HUDEP-2 (cell line): ENCODE measurements at regions not wholly inside any gene's neighbourhood (a gene's known extent, or its start where the extent isn't known, plus 50 kb on each side); places are given as distances from the start of the nearest gene placed in this dataset.

Experiments used
- DNase-seq, 76 experiments: peaks; one replicate each; lab custom pipeline; 2025; ENCODE audit not compliant: unreplicated experiment in 76 of 76; lab: John Stamatoyannopoulos, UW

DNA sequence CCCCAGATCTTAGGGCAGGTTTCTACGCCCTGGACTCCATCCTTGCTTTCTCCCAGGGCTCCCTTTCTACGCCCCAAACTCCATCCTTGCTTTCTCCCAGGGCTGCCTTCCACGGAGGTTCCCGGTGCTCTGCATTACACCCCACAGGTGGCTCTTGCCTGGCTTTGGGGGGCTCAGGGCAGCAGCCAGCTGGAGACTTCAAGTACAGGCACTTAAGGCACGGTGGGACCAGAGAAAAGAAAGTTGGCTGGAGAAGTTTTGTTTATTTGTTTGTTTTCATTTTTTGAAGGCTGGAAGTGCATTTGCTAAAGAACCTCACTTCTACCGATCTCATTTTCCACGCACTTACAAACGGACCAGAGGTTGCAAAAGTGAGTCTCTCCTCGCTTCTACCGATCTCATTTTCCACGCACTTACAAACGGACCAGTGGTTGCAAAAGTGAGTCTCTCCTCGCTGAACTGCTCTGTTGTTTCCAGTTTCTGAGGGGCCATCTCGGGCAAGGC, 103.8 kb upstream of the MED13L start:
- no peak for DNase-seq

DNA sequence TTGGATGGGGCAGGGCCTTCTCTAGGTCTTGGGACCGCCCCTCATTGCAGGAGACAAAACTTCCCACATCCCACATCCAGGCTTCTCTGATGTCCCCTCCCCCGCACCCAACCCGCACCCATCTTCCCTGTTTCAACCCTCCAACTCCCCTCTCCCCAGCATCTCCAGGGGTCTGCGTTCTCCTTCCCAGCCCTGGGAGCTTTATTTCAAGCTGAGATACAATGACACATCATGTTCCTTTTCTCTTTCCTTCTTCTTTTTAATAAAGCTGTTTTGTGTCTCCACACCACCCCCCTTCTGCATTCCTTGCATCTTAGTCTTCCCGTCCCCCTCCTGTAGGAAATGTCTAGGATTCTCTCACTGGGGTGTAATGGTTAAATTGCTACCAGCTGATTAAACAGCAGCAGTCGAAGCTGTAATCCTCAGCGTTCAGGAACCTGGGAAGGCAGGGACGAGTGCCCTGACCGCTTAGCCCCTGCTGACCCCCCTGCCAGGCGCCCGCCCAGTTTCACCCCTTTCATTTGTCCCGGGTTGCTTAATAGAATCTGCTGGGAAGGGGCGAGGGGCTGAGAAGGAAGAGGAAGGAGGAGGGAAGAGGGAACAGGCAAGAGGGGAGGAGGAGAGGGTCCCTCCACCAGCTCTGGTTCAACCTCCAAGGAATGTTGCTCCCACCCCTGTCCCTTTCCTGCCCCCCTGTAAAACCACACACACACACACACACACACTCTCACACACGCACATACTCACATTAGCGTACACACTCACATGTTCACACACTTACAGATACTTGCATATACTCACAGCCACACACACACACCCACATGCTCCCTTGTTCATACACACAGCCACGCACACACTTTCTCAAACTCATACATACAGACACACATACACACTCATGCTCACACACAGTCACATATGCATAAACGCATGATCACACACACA, 104.5 kb upstream of the MED13L start:
- no peak for DNase-seq

DNA sequence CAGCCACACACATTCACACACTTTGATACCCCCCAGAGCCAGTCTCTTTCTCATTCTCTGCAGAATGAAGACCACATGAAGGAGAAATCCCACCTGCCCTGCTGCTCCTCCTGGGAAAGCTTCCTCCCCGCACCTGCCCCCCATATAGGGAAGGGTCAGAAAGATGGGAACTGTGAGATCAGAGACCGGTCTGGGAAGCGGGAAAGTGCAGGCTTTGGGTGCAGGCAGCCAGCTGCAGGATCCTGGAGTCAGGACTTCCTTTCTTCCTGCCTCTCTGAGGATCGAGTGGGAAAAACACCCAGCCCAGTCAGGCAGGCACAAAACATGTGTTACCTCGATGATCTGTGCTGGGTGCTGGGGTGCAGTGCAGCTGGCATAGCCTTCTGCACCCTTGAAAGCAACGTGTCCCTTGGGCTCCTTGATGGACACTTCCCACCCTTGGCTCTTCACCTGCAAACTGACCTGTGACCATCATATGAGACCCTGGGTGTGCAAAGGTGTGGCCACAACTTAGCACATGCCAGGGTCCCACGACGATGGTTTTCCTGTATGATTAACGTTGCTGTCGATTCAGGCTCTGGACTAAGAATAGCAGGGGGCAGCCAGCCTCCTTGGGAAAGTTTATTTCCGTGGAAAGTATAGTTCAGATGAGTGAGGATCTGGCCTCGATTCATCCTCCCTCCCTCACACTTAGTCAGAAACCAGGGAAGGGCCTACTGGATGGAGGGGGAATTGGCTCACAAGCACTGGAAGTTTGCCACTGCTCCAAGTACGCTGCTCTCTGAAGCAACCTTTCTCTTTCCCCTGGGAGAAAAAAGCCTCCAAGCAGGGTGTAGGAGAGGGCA, 105.4 kb upstream of the MED13L start:
- DNase-seq: no peak

DNA sequence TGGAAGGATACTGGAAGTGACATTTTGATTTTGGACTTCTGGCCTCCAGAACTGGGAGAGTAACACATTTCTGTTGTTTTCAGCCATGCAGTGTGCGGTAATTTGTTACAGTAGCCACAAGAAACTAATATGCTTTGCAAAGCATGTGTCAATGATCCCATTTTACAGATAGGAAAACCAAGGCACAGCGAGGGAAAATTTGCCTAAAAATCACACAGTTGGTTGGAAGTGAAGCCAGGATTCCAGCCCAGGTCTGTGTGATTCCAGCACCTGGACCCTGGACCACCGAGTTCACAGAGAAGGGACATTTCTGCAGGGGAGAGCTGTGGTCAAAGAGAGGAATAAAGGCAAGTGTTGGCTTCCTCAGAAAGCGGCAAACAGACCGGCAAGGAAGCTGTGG, 106.7 kb upstream of the MED13L start:
- DNase-seq: no peak

DNA sequence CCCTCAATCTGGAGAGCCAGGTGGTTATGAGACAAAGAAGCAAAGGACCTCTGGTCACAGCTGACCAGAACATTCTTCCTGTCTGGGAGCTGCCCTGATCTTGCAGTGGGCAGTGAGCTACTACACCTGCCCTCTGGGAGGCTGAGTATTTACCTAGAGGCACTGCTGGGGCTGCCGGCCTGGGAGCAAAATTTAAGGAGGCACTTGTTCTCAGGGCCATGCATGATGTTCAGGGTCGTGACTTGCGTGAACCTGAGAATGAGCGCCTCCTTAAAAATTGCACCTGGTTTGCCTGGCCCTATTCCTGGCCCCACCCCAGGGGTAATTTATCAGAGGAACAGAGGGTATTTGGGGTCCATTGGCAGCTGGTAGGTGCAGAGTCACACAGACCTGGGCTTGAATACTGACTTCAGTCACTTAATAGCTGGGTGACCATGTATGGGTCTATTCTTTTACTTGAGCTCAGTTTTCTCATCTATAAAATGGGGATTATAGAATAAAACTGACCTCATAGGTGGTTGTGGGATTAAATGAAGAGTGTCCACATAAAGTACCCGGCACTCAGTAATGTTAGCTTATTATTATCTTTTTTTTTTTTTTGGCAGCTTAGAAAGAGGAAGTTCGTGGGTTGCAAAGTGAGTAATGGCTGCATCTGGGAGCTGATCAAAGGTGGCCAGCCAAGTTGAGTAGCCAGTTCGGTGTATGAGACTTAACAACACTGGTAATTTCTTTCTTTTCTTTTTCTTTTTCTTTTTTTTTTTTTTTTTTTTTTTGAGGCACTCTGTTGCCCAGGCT, 107.4 kb upstream of the MED13L start:
- peak in 23 of 76 experiments; percentile 2 to 45 (median 15) for DNase-seq

DNA sequence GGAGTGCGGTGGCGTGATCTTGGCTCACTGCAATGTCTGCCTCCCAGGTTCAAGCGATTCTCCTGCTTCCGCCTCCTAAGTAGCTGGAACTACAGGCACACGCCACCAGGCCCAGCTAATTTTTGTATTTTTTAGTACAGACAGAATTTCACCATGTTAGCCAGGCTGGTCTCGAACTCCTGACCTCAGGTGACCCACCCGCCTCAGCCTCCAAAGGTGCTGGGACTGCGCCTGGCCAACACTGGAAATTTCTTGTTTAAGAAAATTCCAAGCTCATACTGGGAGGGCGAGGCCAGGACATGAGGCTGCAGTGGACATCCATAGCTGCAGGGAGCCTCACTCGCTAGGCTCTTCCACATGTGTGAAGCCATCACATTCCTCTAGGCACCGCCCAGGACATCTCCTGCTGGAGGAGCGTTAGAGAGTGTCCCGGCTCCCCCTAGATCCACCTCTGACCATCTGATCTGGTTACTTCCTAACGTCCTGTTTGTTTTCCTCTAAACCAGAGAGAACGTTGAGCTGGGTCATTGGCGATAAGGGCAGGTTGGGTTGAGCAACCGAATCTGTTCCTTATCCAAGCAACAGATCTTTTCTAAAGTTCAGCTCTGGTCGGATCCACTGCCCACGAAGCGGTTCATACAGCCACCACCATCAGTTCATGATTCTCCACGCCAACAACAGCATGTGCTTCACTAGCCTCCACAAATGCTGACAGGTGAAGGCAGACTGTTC, 108.2 kb upstream of the MED13L start:
- peak in 52 of 76 experiments; percentile 5 to 79 (median 25) for DNase-seq

DNA sequence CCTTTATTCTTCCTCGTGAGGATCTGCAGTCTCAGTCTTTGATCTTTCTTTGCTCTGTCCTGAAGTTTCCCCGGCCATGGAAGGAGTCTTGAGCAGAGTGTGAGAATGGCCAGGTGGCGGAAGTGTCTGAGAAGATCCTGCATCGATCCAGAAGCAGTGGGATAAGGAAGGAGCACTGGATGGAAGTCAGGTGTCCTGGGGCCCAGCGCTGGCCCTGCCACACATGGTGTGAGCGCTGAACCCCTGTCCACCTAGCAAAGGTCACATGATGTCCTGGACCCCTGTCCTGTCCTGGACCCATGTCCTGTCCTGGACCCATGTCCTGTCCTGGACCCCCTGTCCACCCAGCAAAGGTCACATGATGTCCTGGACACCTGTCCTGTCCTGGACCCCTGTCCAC, 111.8 kb upstream of the MED13L start:
- no peak for DNase-seq

DNA sequence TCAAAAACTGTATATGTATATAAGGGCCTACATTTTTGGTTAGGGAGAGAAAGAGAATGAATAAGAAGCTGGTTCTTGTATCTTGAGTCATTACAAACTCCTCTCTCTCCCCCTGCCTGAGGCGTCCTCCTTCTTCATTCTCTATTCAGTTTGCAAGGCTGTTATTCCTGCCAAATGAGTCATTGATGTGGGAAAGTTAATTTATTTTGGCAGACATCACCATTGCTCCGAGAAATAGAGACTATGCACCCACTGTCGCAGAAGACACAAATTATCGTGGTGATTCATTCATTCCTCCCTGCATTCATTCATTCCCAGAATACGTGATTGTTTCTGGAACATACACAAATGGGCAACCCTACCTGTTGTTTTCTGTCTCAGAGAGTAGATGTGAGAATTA, 112.5 kb upstream of the MED13L start:
- no peak for DNase-seq

DNA sequence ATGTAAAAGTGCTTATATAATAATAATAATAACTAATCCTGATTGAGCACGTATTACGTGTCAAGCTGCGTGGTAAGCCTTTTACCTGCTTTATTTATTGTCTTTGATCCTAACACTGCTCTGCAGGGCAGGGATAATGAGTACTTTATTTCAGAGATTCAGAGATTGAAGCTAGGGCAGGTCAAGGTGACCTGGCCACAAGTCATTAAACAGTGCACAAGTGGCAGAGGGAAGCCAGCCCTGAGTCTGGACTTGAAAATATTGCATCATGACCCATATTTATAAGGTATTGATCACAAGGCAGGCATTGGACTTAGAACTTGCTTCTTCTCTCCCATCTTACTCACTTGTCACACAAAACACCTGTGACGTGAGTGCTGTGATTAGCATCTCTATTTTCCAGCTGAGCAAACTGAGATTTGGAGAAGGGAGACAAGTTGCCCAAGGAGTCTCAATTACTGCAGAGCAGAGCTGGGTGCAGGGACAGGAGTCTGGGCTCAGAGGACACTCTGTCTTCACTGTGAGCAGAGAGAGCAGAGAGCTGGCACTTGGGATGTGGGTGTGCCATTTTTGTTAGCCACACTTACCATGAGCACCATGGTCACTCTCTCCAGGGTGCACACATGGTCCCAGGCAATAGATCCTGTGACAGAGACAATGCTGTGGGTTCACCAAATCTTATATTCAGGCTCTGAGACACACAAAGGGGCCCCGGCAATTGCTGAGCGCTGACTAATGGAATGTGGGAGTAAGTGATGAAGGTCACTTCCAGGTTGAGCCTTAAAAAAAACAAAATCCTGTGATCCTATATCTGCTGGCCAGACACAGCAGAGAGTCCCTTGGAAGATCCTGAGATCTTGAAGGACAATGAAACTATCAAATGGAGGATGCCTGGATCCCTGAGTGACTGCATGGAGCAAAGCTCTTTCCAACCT, 113.2 kb upstream of the MED13L start:
- DNase-seq: no peak

DNA sequence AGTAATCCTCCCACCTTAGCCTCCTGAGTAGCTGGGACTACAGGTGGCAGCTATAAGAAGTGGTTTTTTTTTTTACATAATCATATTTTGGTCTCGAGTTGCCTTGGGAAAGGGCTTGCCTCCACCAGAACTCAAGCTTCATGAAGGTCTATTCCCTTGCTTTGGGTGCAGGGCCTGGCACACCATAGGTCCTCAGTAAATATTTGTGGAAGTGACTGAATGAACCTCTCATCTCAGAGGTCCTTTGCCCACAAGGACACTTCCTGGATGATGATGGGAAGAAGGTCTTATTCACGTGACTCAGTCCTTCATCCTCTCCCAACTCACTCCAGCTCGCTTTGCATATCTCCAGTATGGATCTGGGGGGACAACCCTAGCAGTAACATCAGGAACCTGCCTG, 114.0 kb upstream of the MED13L start:
- DNase-seq: no peak

DNA sequence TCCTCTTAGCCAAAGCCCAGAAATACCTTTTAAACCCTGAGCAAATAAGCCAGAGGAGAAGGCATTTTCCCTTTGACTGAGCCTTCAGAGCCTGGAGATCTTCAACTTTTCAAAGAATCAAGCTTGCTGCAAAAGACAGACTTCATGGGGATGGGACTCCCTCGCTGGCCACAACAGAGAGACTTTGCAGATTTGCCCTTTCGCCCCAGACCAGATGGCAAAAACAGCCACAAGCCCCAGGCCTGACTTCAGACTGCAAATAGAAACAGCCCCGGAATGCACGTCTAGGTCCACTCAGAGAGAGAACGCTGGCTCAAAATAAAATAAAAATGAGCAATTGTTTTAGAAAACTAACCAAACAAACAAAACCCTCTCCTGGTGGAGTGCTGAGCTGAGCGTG, 114.6 kb upstream of the MED13L start:
- no peak for DNase-seq

DNA sequence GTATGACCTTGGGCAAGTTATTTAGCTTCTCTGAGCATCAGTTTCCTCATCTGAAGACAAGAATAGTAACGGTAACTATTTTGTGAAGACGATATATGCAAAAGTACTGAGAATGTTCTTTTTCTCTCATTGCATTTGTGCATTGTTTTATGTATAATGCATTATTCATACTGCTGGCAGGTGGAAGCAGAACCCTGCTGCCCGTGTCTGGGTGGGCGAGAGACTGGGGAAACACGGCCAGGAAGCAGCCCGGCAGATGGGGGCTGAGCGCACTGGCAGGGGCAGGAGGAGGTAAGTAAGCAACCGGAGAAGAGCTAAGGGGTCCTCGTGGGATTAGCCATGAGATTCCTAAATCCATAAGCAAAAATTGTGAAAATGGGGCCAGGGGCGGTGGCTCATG, 115.8 kb upstream of the MED13L start:
- no peak for DNase-seq

DNA sequence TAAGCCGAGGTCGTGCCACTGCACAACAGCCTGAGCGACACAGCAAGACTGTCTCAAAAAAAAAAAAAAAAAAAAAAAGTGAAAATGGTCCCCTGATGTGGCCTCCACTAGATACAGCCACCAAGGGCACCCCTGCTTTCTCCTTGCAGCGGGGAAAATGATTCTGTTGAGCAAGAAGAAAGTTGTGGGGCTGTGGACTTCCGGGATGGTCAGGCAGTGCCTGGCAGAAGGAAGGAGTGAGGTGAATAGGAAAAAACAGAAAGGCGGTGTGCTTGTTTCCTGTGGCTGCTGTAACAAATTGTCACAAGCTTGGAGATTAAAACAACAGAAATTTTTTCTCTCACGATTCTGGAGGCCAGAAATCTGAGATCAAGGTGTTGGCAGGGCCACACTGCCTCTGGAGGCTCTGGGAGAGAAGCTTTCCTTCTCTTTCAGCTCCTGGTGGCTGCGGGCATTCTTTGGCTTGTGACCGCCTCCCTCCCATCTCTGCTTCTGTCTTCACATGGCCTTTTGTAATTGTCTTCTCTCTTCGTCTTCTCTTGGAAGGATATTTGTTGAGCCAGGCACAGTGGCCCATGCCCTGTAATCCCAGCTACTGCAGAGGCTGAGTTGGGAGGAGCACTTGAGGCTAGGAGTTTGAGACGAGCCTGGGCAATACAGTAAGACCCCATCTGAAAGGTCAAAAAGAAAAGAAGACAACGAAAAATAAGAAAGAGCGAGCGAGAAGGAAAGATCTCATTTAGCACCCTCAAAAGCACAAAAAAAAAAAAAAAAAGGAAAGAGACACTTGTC, 116.6 kb upstream of the MED13L start:
- no peak for DNase-seq

DNA sequence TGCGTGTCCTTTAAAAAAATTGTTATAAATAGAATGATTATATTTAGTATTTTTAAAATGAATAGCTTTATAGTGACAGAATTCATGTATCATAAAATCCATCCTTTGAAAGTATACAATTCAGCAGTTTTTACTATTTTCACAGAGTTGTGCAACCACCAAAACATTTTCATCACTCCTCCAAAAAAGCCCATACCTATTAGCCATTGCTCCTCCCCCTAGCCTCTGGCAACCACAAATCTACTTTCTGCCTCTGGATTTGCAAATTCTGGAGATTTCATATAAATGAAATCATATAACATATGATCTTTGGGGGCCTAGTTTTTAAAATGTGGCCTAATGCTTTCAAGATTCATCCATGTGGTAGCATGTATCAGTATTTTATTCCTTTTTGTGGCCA, 117.9 kb upstream of the MED13L start:
- DNase-seq: no peak

DNA sequence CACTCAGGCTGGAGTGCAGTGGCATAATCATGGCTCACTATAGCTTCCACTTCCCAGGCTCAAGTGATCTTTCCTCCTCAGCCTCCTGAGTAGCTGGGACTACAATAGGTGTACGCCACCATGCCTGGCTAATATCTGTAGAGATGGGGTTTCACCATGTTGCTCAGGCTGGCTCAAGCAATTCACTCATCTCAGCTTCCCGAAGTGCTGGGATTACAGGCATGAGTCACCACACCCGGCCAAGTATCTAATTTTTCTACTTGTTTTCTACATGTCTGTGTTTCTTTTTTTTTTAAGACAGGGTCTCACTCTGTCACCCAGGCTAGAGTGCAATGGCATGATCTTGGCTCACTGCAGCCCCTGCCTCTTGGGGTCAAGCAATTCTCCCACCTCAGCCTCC, 119.7 kb upstream of the MED13L start:
- DNase-seq: no peak

DNA sequence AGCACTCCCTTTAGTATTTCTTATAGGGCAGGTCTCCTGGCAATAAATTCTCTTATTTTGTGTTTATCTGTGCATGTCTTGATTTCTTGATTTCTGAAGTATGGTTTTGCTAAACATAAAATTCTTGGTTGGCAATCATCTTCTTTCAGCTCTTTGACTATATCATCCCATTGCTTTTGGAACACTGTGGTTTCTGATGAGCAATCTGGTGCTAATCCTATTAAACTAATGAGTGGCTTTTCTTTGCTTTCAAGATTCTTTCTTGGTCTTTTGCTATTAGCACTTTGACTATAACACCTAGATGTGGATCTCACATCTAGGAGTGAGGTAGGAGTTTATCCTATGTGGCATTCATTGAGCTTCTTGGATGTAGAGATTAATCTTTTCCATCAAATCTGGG, 120.7 kb upstream of the MED13L start:
- no peak for DNase-seq

DNA sequence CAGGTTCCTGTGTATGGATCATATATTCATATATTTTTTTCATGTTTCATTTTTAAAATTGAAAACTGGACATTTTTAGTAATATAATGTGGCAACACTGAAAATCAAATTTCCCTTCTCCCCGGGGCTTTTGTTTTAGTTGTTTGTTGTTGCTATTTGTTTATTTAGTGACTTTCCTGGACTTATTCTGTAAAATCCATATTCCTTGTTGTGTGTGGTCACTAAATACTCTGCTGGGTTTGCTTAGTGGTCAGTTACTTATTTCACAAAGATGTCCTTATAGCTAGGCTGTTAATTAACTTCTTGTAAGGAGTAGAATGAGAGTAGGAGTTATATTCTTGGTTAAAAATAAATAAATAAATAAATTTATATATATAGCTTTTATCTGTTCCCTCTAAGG, 121.6 kb upstream of the MED13L start:
- no peak for DNase-seq

DNA sequence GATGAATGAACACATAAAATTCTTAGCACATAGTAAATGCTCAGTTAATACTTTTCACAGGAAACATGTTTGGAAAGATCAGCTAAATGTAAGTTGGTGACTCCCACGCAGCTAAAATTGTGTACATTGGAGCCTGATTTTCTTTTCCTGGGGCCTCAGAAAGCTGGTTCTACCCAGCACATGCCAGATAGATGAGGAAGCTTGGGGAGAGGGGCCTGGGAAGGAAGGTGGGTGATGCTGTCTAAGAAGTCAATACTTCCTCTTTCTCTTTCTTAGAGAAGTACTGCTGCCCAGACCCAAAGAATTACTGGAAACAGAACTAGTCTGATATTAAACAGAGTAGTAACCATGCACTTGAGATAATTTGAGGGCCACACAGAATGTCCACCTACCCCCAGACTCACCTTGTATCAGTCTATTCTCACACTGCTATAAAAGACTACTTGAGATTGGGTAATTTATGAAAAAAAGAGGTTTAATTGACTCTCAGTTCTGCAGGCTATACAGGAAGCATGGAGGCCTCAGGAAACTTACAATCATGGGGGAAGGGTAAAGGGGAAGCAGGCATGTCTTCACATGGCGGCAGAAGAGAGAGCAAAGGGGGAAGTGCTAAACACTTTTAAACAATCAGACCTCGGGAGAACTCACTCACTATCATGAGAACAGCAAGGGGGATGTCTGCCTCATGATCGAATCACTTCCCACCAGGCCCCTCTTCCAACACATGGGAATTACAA, 123.3 kb upstream of the MED13L start:
- no peak for DNase-seq
